ENCODE measurements at regions not wholly inside any gene's neighbourhood (a gene's known extent, or its start where the extent isn't known, plus 50 kb on each side); places are given as distances from the start of the nearest gene placed in this dataset.

GRCh38 chr13:50711131-50711815 is 132.2 kb downstream of the DLEU7 start:
- no peak for TF ChIP-seq TAF1 (IDR thresholded peaks at IDR 0.05; ENCODE audit: low read depth, low read length)
- no peak for TF ChIP-seq POLR2A (IDR thresholded peaks at IDR 0.05; ENCODE audit: low read depth, low read length)
- TF ChIP-seq POLR2AphosphoS5 (IDR thresholded peaks at IDR 0.05; ENCODE audit: low read depth, low read length): no peak
- TF ChIP-seq SPI1 (IDR thresholded peaks at IDR 0.05; ENCODE audit: low read depth, low read length): no peak
- TF ChIP-seq PAX5 (IDR thresholded peaks at IDR 0.05; ENCODE audit: insufficient read depth, low read length, severe bottlenecking): no peak

Data from GM12891 (cell line).